NK-92 treated with Interleukin-12 subunit alpha and Interleukin-12 subunit beta, amount 100 ng/mL, for 24 hours (cell line): ENCODE measurements at regions not wholly inside any gene's neighbourhood (a gene's known extent, or its start where the extent isn't known, plus 50 kb on each side); places are given as distances from the start of the nearest gene placed in this dataset.

ENCODE experiments used
- DNase-seq: peaks from one replicate; lab custom pipeline; 2025; lab: John Stamatoyannopoulos, UW

- DNase-seq, result no peak
Observed at GRCh38 chr2:6739547-6739946, 126.2 kb downstream of the CMPK2 start.

DNA sequence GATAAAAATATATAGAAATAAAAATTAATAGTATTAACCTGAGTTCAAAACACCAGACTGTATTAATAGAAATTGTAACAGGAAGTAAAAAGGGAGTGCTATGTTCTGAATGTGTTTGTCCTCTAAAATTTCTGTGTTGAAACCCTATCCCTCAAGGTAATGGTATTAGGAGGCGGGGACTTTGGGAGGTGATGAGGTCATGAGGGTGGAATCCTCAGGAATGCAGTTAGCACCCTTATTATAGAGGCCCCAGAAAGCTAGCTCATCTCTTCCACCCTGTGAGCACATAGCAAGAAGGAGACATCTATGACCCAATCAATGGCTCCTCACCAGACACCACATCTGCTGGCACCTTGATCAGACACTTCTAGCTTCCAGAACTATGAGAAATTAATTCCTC lies 124.5 kb downstream of the CMPK2 start:
- DNase-seq, result no peak

DNA sequence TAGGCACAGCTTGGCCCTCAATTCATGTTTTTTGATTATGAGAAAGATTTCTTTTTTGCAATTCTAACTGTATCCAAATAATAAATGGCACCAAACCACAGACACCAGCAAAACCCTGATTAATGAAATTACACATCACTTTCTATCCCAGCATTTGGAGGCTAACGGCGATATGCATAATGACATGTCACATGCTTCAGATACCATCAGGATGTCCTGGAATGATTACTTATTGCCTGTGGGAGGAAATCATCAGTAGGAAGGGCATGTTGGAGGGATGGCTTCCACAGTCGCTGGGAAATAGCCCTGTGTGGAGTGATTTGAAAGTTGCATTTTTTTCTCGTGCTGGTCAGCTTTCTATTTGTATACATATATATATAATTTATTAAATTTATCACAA lies 121.7 kb downstream of the CMPK2 start:
- no peak for DNase-seq

GRCh38 chr2:6747433-6747832 lies 118.3 kb downstream of the CMPK2 start:
- DNase-seq, result no peak

- DNase-seq, result no peak
Observed at GRCh38 chr2:6748406-6749067, 117.2 kb downstream of the CMPK2 start.

GRCh38 chr2:6749962-6750361 lies 115.7 kb downstream of the CMPK2 start:
- DNase-seq, result no peak

DNA sequence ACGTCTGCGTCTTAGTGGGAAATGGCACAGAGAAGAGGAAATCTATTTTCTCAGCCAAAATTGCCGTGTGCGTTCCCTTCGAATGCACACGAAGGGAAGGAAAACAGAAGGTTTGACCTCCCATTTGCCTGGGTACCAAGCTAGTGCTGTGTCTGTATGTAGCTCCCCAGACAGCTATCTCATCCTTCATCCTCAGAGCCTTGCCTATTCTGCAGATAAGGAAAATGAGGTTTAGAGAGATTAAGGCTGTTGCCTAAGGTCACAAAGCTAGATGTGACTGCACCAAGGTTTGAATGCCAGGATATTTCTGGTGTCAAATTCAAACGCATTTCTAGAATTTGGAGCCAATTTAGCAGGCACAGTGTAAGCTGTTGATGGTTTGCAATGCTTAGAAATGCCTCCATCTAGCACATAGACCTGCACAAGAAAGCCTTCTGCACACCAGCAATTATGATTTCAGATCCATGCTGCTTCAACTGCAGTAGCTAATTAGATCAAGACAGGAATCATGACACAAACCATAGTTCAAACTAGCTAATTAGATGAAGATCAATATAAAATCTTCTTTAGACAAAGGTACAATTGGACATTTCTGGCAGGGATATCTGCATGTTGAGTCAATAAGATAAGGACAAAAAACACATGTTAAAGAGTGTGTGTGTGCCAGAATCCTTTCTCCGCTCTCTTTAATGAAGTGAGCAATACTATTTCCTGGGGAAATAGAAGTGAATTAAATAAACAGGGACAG lies 115.1 kb downstream of the CMPK2 start:
- DNase-seq, result no peak

GRCh38 chr2:6754419-6754818 lies 111.3 kb downstream of the CMPK2 start:
- DNase-seq, result no peak

- DNase-seq, result no peak
Observed at GRCh38 chr2:6755456-6755855, 110.3 kb downstream of the CMPK2 start.

- DNase-seq, result no peak
Observed at GRCh38 chr2:6757215-6757614, 108.5 kb downstream of the CMPK2 start.

DNA sequence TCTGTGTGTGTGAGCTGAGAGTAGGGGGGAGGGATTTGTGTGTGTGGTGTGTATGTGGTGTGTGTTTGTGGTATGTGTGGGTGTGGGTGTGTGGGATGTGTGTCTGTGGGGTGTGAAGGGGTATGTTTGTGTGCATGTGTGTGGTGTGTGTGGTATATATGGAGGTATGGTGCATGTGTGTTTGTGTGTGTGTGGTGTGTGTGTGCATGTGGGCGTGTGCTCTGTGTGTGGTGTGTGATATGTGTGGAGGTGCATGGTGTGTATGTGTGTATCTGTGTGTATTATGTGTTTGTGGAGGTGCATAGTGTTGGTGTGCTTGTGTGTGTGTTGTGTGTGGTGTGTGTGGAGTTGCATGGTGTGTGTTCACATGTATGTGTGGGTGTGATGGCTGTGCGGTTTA lies 106.0 kb downstream of the CMPK2 start:
- no peak for DNase-seq

DNA sequence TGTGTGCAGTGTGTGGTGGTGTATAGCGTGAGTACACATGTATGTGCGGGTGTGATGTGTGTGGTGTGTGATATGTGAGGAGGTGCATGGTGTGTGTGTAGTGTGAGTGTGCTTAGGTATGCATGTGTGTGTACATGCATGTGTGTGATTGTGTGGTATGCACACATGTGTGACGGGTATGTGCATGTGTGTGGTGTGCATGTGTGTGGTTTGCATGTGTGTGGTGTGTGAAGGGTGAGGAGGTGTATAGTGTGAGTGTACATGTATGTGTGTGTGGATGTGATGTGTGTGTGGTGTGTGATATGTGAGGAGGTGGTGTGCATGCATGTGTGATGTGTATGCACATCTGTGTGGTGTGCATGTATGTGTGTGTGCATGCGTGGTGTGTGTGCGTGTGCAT lies 105.6 kb downstream of the CMPK2 start:
- no peak for DNase-seq

DNA sequence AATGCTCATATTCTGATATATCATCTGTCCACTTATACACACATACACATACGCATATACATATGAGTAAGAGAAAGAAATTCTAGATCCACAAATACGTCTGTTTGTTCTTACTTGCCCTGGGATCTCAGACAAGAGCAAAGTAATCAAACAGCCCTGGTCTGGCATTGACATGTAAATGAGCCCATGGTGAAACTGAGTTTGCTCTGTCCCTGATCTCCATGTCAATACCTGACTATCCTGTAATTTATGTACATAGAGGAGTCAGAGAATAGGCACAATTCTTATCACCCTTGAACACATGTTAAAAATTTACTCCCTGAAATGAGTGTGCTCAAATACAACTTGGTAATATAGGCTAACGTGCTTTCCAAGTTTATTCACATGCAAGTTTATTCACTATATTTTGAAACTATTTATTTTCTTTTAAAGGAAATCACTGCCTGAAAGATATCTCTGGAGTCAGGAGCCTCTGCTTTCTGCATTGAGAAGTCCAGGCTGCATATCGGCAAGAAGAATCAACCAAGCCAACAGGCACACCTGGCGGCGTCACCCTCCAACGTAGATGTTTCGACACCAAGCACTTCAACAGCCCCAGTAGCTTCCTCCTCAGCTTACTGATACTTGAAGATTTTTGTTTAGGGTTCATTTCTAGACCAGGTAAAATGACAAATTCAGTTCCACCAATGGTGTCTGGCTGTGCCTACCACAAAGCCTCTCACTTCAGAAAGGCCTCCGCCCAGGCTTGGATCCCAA lies 100.6 kb downstream of the CMPK2 start:
- no peak for DNase-seq

- DNase-seq, result no peak
Observed at GRCh38 chr2:6769346-6769745, 96.4 kb downstream of the CMPK2 start.

GRCh38 chr2:6770006-6770405 lies 95.7 kb downstream of the CMPK2 start:
- no peak for DNase-seq

DNA sequence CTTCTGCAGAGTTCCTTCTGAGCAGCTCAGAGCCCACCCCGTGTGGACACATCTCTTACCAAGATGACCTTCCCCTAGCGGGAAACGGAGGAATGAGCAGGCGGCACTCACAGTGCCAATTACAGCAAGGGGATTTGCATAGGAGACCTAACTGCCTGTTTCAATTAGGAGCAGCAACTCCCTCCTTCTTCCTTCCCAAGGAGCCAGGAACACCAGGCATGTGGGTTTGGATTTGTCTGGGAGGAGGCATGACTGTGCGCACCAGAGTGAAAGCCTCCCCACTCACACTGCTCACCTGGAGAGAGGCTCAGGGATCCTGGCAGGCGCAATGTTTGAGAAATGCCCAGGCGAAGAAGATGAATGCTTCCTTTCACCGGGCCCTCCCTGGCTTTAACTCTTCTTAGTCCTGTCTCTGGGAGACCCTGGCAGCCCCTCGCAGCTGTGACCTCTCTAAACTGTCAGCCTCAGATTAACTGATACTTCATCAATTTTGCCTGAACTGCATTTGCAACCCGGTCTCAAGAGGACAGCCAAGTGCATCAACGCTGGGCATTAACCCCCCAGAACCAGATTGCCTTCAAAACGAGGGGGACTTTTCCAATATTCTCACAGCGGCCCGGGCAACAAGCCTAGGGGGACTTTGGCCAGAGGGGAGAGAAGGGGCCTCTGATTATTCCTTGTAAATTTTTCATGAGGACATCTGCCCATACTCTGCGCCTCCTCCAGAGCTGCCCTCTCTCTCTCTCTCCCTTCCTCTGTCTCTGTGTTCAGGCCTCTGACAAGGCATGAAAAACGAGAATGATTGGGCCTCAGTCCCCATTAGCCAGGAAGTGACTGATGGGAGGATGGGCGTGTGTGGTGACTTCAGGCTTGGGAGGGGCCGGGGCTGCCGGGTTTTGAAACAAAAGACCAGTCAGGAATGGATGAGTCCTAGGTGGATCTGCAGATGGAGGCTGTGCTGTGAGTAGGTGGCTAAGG lies 93.8 kb downstream of the CMPK2 start:
- DNase-seq, result no peak

- peak; percentile 19 for DNase-seq
Observed at GRCh38 chr2:6773007-6773693, 92.6 kb downstream of the CMPK2 start.

GRCh38 chr2:6773694-6774044 lies 92.0 kb downstream of the CMPK2 start:
- no peak for DNase-seq

DNA sequence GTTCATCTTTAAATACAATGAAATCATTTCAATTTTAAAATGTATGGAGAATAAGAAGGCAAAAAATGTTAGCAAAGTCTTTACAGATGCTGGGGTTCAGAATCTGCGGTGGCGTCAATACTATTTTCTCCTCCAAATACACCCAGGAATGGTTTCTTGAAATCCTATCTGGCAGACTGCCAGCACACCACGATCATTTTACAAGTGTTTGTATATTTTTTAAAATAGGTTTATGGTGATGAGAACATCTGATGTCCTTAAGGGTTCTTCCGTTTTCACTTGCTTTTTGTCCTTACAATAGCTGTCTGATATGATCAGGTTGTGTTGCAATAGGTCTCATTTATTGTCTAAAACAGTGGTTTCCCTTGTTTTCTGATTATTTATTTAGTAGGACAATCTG lies 89.6 kb downstream of the CMPK2 start:
- DNase-seq, result no peak

GRCh38 chr2:6777626-6778025 lies 88.1 kb downstream of the CMPK2 start:
- DNase-seq, result no peak

- no peak for DNase-seq
Observed at GRCh38 chr2:6780765-6781274, 84.9 kb downstream of the CMPK2 start.
